Peyer's patch (tissue), 4 donors: ENCODE measurements at regions not wholly inside any gene's neighbourhood (a gene's known extent, or its start where the extent isn't known, plus 50 kb on each side); places are given as distances from the start of the nearest gene placed in this dataset.

ENCODE experiments used
- DNase-seq, 3 donors: peaks; one replicate each; pipeline ENCODE4 v3.0.0-alpha.2; 2017 to 2019
- H3K27ac ChIP-seq, 4 donors: fragments of 200-600 bp; sonication (generic); one replicate each; pipeline ENCODE4 v1.5.1; 2016 to 2019
- H3K27me3 ChIP-seq, 2 donors: fragments of 200-600 bp; sonication (generic); one replicate each; pipeline ENCODE4 v1.5.1; 2019
- H3K36me3 ChIP-seq, 3 donors: fragments of 200-600 bp; sonication (generic); one replicate each; pipeline ENCODE4 v1.5.1; 2016 to 2019
- H3K4me1 ChIP-seq, 4 donors: fragments of 200-600 bp; sonication (generic); one replicate each; pipeline ENCODE4 v1.5.1; 2016 to 2019
- H3K4me3 ChIP-seq, 4 donors: fragments of 200-600 bp; sonication (generic); 1 replicate in 3 of 4; 2 replicates in 1 of 4; pipeline ENCODE4 v1.5.1; 2016 to 2019; ENCODE audit warnings: mild to moderate bottlenecking in 1 of 4
- H3K9me3 ChIP-seq, 4 donors: fragments of 200-600 bp; sonication (generic); one replicate each; pipeline ENCODE4 v1.5.1; 2016 to 2019; ENCODE audit warnings: mild to moderate bottlenecking in 1 of 4
- CTCF ChIP-seq, 6 experiments: fragments of 450-650 bp in 4 of 6; fragments of 200-600 bp in 2 of 6; sonication (generic) in 1 of 6; IDR thresholded peaks; one replicate each; pipeline ENCODE4 v1.5.1; 2017 to 2019; ENCODE audit warnings: antibody characterized with exemption in 6 of 6, mild to moderate bottlenecking in 3 of 6, moderate library complexity in 1 of 6
- POLR2A ChIP-seq, 2 donors: fragments of 450-650 bp; IDR thresholded peaks; one replicate each; pipeline ENCODE4 v1.5.1; 2017; ENCODE audit warnings: antibody characterized with exemption in 2 of 2, mild to moderate bottlenecking in 2 of 2, moderate library complexity in 2 of 2

GRCh38 chr2:142827170-142827569, 50.3 kb upstream of the KYNU start:
- TF ChIP-seq CTCF (IDR thresholded peaks at IDR 0.05) (no peak), POLR2A (IDR thresholded peaks at IDR 0.05) (no peak)
- Histone ChIP-seq H3K9me3 (no peaks in the 10 kb centered on the region), H3K4me1 (no peaks in the 10 kb centered on the region), H3K36me3 (no peaks in the 10 kb centered on the region), H3K4me3 (no peak overlapping the region), H3K27ac (no peak overlapping the region), H3K27me3 (no peaks in the 10 kb centered on the region)
- DNase-seq, result no peak

DNA sequence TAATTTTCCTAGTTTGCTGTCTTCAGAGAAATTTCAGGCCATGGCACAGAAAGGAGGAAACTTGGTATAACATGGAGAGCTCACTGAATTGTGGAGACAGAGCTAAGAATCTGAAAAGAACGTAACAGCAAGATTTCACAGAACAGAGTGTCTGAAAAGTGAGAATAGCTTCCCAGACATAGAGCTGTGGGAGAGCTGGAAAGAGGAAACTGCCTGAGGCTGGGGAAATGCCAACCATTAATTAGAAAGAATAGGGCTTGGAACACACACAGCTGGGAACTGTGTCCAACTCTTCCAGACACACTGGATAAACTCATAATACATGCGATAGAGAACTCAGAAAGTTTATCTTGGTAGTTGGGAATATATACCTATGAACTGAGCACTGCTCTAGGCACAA, 51.6 kb upstream of the KYNU start:
- DNase-seq, result no peak
- Histone ChIP-seq H3K27me3 (no peaks in the 10 kb centered on the region), H3K36me3 (no peaks in the 10 kb centered on the region), H3K9me3 (no peaks in the 10 kb centered on the region), H3K4me1 (no peaks in the 10 kb centered on the region), H3K4me3 (no peak overlapping the region), H3K27ac (no peak overlapping the region)
- TF ChIP-seq POLR2A (IDR thresholded peaks at IDR 0.05), result no peak
- no peak for TF ChIP-seq CTCF (IDR thresholded peaks at IDR 0.05)

DNA sequence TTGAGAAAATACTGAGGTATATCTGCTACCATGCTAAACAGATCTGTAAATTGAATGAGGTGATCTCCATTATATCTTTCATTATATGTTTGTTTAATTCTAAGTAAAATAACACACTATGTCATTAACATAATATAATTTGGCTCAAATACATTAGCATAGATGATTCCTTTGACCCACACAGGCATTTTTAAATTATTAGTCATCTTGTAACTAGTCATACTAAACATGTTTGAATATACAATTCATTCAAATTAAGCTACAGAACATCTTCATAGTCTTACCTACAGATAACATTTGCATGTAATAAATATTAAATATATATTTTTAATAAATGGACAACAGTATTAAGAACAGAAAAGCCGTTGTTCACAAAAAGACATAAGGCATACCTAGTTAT, 52.7 kb upstream of the KYNU start:
- Histone ChIP-seq H3K27me3 (no peaks in the 10 kb centered on the region), H3K4me1 (no peaks in the 10 kb centered on the region), H3K9me3 (no peaks in the 10 kb centered on the region), H3K27ac (no peak overlapping the region), H3K4me3 (no peak overlapping the region), H3K36me3 (no peaks in the 10 kb centered on the region)
- TF ChIP-seq CTCF (IDR thresholded peaks at IDR 0.05) (no peak), POLR2A (IDR thresholded peaks at IDR 0.05) (no peak)
- no peak for DNase-seq

DNA sequence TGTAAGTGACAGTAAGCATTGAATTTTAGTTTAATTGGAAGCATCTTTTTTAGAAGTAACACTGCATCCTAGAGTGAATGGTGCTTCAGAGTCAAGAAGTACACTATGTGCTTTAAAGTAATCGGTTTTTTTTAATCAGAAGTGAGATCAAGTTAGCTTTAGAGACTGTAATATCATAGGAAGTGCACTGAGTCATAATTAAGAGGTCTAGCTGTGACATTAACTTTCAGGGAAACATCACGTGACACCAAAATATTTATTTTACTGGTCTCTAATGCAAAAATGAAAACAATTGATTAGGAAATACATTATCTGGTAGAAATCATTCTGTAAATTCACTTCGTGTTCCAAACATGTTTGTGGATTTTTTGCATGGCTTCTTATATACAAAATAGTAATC, 55.3 kb upstream of the KYNU start:
- no peak for TF ChIP-seq POLR2A (IDR thresholded peaks at IDR 0.05)
- no peaks in the 10 kb centered on the region for H3K9me3 ChIP-seq
- no peak overlapping the region for H3K27ac ChIP-seq
- H3K4me1 ChIP-seq, result no peaks in the 10 kb centered on the region
- DNase-seq, result no peak
- H3K4me3 ChIP-seq, result no peak overlapping the region
- H3K36me3 ChIP-seq, result no peaks in the 10 kb centered on the region
- no peaks in the 10 kb centered on the region for H3K27me3 ChIP-seq

DNA sequence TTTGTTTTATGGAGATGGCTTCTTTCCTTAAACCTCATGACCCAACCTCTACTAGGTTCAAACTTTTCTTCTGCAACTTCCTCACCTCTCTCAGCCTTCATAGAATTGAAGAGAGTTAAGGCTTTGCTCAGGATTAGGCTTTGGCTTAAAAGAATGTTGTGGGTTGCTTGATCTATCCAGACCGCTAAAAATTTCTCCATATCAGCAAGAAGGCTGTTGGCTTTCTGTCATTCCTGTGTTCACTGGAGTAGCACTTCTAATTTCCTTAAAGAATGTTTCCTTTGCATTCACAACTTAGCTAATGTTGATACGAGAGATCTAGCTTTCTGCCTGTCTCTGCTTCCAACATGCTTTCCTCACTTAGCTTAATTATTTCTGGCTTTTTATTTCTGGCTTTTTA, 58.1 kb upstream of the KYNU start:
- Histone ChIP-seq H3K27ac (no peak overlapping the region), H3K4me1 (no peaks in the 10 kb centered on the region), H3K27me3 (no peaks in the 10 kb centered on the region), H3K36me3 (no peaks in the 10 kb centered on the region), H3K4me3 (no peak overlapping the region), H3K9me3 (no peaks in the 10 kb centered on the region)
- DNase-seq, result no peak
- TF ChIP-seq CTCF (IDR thresholded peaks at IDR 0.05), result no peak
- no peak for TF ChIP-seq POLR2A (IDR thresholded peaks at IDR 0.05)

DNA sequence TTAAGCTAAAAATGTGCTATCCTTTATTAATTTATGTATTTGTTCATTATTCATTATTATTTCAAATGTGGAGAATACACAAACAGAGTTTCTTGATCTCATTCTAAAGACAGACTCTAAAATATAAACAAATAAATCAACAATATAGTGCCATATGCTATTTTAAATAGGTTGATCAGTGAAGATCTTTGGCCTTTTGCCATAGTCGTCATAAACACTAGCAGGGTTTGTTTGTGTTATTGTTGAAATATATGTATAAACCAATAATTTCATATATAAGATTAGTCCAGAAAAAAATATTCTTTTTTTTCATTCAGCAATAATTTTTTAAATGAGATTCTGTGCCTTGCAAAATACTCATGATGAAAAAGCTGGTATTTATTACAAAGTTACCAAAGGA, 62.1 kb upstream of the KYNU start:
- no peak for DNase-seq
- Histone ChIP-seq H3K9me3 (no peaks in the 10 kb centered on the region), H3K27me3 (no peaks in the 10 kb centered on the region), H3K4me3 (no peak overlapping the region), H3K27ac (no peak overlapping the region), H3K4me1 (no peaks in the 10 kb centered on the region), H3K36me3 (no peaks in the 10 kb centered on the region)
- TF ChIP-seq POLR2A (IDR thresholded peaks at IDR 0.05), result no peak
- no peak for TF ChIP-seq CTCF (IDR thresholded peaks at IDR 0.05)
